PC-9 (cell line): ENCODE measurements at regions not wholly inside any gene's neighbourhood (a gene's known extent, or its start where the extent isn't known, plus 50 kb on each side); places are given as distances from the start of the nearest gene placed in this dataset.

Source experiments
- BruUV-seq: library from RNA; stranded (reverse); fragments of 400-500 nt; replicated peaks from 2 replicates; lab custom pipeline; 2021; lab: Mats Ljungman, UMichigan
- CTCF ChIA-PET: fragments of 300-600 bp; sonication (Branson Sonifier 250); formaldehyde crosslinking; loops from one replicate; lab custom pipeline; 2022; ENCODE audit warnings: antibody characterized with exemption; lab: Charles Lee
- POLR2A ChIA-PET: fragments of 300-600 bp; sonication (Branson Sonifier 250); formaldehyde crosslinking; loops from one replicate; lab custom pipeline; 2022; ENCODE audit warnings: antibody characterized with exemption; ENCODE audit not compliant: unreplicated experiment; lab: Charles Lee
- DNase-seq, 2 experiments: peaks; one replicate each; pipeline versions ENCODE4 v3.0.0 to v3.0.0-alpha.2; 2015 to 2022; ENCODE audit warnings: mixed read lengths in 1 of 2
- H2AFZ ChIP-seq: fragments of 200-600 bp; sonication (generic); 2 replicates; pipeline ENCODE4 v1.8.1; 2017; ENCODE audit warnings: antibody characterized with exemption
- H3F3A ChIP-seq: fragments of 200-600 bp; sonication (generic); 2 replicates; pipeline ENCODE4 v1.8.1; 2017; ENCODE audit warnings: antibody characterized with exemption, mild to moderate bottlenecking, low read depth; ENCODE audit not compliant: insufficient read depth
- H3K27ac ChIP-seq: fragments of 200-600 bp; sonication (generic); 2 replicates; pipeline ENCODE4 v1.6.1; 2016; ENCODE audit warnings: mixed run types
- H3K27me3 ChIP-seq: fragments of 200-600 bp; sonication (generic); 2 replicates; pipeline ENCODE4 v1.6.1; 2016; ENCODE audit warnings: low read depth, mixed run types; ENCODE audit not compliant: insufficient read depth
- H3K36me3 ChIP-seq: fragments of 200-600 bp; sonication (generic); 2 replicates; pipeline ENCODE4 v1.6.1; 2016; ENCODE audit warnings: low read depth, mixed run types
- H3K4me1 ChIP-seq: fragments of 200-600 bp; sonication (generic); replicated peaks from 2 replicates; pipeline ENCODE4 v1.6.1; 2016; ENCODE audit warnings: mixed run types; ENCODE audit not compliant: insufficient read depth
- H3K4me2 ChIP-seq: fragments of 200-600 bp; sonication (generic); 2 replicates; pipeline ENCODE4 v1.6.1; 2017; ENCODE audit warnings: mixed run types
- H3K4me3 ChIP-seq: fragments of 200-600 bp; sonication (generic); 2 replicates; pipeline ENCODE4 v1.6.1; 2016; ENCODE audit warnings: mixed run types
- H3K79me2 ChIP-seq: fragments of 200-600 bp; sonication (generic); 2 replicates; pipeline ENCODE4 v1.6.1; 2017; ENCODE audit warnings: low read depth, mixed run types
- H3K9me2 ChIP-seq: fragments of 200-600 bp; sonication (generic); 2 replicates; pipeline ENCODE4 v1.8.1; 2017; ENCODE audit warnings: mild to moderate bottlenecking; ENCODE audit not compliant: insufficient read depth
- H3K9me3 ChIP-seq: fragments of 200-600 bp; sonication (generic); 2 replicates; pipeline ENCODE4 v1.8.1; 2016; ENCODE audit warnings: low read depth; ENCODE audit not compliant: insufficient read depth
- H4K20me1 ChIP-seq: fragments of 200-600 bp; sonication (generic); 2 replicates; pipeline ENCODE4 v1.8.1; 2017; ENCODE audit not compliant: insufficient read depth
- CTCF ChIP-seq: fragments of 200-600 bp; sonication (generic); conservative IDR thresholded peaks from 2 replicates; pipeline ENCODE4 v1.6.1; 2017; ENCODE audit warnings: mixed run types, antibody characterized with exemption, mild to moderate bottlenecking, moderate library complexity
- EZH2 ChIP-seq: fragments of 200-600 bp; sonication (generic); IDR thresholded peaks from 2 replicates; pipeline ENCODE4 v1.8.0; 2017; ENCODE audit warnings: antibody characterized with exemption, low read depth
- intact Hi-C: fragments of 100-400 bp; cut with micrococcal nuclease; formaldehyde crosslinking; loops from one replicate; pipeline ENCODE4 v1.10.0; 2022; ENCODE audit not compliant: unreplicated experiment

DNA sequence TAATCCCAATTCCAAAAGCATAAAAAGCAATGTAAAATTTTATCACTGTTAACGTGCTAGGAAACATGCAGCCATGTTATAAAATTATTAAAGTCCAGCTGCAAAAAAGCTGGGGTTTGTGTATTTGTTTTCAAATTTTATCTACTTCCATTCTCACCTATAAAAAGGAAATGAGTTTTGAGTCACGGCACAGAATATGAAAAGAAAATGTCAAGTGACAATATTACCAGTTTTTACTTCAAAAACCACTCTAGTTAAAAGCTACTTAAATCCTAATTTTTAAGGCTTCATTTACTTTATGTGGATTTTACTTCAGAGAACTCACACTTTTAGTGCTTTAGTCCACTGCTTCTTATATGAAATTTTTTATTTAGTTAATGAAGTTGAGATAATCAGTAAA lies 72.7 kb upstream of the IFNE start:
- DNase-seq = no peak
- H3K4me3 ChIP-seq = peak overlapping the region; percentile 80; the same call in 1 of the 2 replicates
- no TSS peak for BruUV-seq
- CTCF ChIA-PET = no interaction called here
- H4K20me1 ChIP-seq = peaks cover 11% of the 10 kb centered on the region
- peak overlapping the region; percentile 92 for H3K4me2 ChIP-seq
- POLR2A ChIA-PET = no interaction called here
- no peak overlapping the region for H2AFZ ChIP-seq
- peaks cover 3% of the 10 kb centered on the region; the same call in 1 of the 2 replicates for H3K4me1 ChIP-seq
- peaks cover 97% of the 10 kb centered on the region for H3K79me2 ChIP-seq
- H3K36me3 ChIP-seq = 0 out of 2 replicates have a peak, but pooled peaks cover 5% of the 10 kb centered on the region
- intact Hi-C loops = loop anchor here (5.0 to 10.0 kb wide), 3 partner anchors 37 to 230 kb away; no protein-coding TSS in a partner anchor
- no peaks in the 10 kb centered on the region for H3K27me3 ChIP-seq
- no peaks in the 10 kb centered on the region for H3K9me3 ChIP-seq
- no peaks in the 10 kb centered on the region; the same call in 1 of the 2 replicates for H3F3A ChIP-seq
- TF ChIP-seq EZH2 (no peak), CTCF (no peak)
- peak overlapping the region; percentile 37 for H3K27ac ChIP-seq
- no peaks in the 10 kb centered on the region for H3K9me2 ChIP-seq

GRCh38 chr9:21555911-21556310 lies 73.8 kb upstream of the IFNE start:
- Histone ChIP-seq H3K9me3 (no peaks in the 10 kb centered on the region), H3F3A (peaks cover 7% of the 10 kb centered on the region; the same call in 1 of the 2 replicates), H3K4me3 (peak overlapping the region; percentile 80), H2AFZ (0 out of 2 replicates have a peak overlapping the region, but pooled peaks have one; percentile 52), H3K79me2 (peaks cover 86% of the 10 kb centered on the region), H3K27me3 (no peaks in the 10 kb centered on the region), H4K20me1 (peaks cover 11% of the 10 kb centered on the region), H3K36me3 (0 out of 2 replicates have a peak, but pooled peaks cover 5% of the 10 kb centered on the region), H3K4me1 (peaks cover 12% of the 10 kb centered on the region; the same call in 1 of the 2 replicates), H3K9me2 (no peaks in the 10 kb centered on the region), H3K4me2 (peak overlapping the region; percentile 92), H3K27ac (peak overlapping the region; percentile 37)
- intact Hi-C loops = loop anchor here (5.0 to 10.0 kb wide), 3 partner anchors 36 to 231 kb away; no protein-coding TSS in a partner anchor
- POLR2A ChIA-PET = no interaction called here
- no peak for TF ChIP-seq EZH2
- TF ChIP-seq CTCF = no peak
- no TSS peak for BruUV-seq
- CTCF ChIA-PET = no interaction called here
- DNase-seq = no peak

DNA sequence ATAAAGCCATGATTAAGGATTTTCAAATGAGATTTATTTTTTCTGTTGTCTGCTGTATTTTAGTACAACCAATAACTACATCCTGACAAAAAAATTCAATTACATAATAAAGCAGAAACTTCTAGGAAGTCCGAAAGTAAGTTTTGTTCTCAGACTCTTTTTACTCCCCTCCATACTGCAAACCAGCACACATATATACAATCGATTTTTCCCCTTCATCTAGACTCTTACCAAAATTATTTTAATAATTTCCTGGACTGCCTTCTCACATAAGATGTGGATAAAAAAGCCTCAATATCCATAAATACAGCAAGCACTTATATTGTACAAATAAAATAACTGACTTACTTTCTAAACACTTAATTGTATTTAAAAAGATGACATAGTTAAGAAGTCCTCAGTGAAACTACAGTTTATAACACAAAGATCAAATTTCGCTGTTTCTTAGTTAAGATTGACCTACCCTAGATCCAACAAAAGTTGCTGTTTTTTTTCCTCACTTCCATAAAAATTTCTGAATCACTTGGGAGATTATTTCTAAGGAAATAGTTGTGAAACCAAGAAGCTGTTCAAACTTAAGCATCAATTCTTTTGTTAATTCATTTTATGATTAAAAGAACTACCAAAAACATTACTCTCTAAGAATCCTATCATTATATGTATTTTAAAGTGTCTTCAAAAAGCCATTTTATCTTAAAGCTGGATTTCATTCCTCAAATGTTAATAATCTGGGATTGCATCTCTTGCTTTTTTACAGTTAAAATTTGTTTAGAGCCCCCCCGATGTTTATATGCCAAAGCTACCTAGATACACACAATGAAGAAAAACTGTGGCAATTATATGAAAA lies 74.7 kb upstream of the IFNE start:
- Histone ChIP-seq H3K27ac (peak overlapping the region; percentile 77), H3K27me3 (no peaks in the 10 kb centered on the region), H3K36me3 (0 out of 2 replicates have a peak, but pooled peaks cover 4% of the 10 kb centered on the region), H4K20me1 (peaks cover 11% of the 10 kb centered on the region), H3K4me2 (peak overlapping the region; percentile 92), H3K4me3 (peak overlapping the region; percentile 80), H3K9me3 (no peaks in the 10 kb centered on the region), H3K4me1 (peaks cover 12% of the 10 kb centered on the region; the same call in 1 of the 2 replicates), H3F3A (peaks cover 7% of the 10 kb centered on the region; the same call in 1 of the 2 replicates), H3K9me2 (no peaks in the 10 kb centered on the region), H3K79me2 (peaks cover 77% of the 10 kb centered on the region), H2AFZ (no peak overlapping the region)
- DNase-seq = no peak
- no TSS peak for BruUV-seq
- intact Hi-C loops = loop anchor here (5.0 to 10.0 kb wide), 3 partner anchors 35 to 232 kb away; no protein-coding TSS in a partner anchor
- POLR2A ChIA-PET = no interaction called here
- CTCF ChIA-PET = no interaction called here
- no peak for TF ChIP-seq EZH2
- TF ChIP-seq CTCF = no peak
